ENCODE measurements at regions not wholly inside any gene's neighbourhood (a gene's known extent, or its start where the extent isn't known, plus 50 kb on each side); places are given as distances from the start of the nearest gene placed in this dataset.

DNA sequence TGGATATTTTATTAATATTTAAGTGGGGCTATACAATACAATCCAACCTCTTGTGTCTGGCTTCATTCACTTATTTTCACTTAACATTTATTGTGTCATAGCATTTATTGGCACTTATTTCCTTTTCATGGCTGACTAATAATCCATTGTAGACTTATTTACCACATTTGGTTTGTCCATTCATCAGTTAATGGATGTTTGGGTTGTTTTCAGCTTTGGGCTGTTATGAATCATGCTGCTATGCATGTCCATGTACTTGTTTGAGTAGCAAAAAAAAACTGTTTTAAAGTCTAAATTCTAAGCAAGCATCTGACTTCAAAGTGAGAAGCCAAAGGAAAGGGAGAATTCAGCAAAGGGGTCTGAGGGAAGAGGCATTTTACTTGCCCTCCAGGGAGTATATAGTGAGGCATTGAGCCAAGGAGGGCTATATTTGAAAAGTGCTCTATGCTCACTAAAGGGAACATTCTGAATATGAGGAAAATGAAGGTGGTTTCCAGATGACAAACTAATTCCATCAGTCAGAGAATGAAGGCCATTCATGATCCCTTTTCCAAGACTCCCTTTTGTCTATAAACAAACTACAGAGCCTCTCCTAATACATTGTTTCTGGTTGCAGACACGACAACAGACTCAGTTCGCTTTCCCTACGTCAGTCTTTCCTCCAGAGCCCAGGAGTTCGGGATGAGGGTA, 532.8 kb upstream of the KLF4 start:
- DNase-seq (ENCODE audit: low read depth in 2 of 3, low spot score in 2 of 3): no peak

DNA sequence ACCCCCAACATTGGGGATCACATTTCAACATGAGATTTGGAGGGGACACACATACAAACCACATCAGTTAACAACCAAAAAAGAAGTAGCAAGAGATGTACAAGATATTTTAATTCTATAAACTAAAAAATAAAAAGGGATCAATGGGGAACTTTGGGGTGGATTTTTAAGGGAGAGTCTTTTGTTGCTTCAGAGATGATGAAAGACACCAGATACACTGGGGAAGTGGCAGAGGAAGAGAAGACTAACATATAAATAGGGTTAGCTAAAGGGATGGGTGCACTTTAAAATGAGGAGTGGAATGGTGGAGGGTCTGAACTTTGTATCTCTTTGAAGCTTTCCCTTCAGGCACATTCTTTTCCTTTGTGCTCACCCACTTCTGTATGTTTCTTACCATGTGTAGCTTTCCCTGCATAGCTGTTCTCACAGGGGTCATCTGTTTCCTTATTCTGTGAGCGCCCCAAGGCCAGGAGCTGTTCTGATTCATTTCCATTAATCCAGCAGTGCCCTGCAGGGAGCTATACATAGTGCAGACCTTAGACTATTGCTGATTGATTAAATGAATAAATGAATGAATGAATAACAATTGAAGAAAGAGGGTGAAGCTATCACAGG, 531.6 kb upstream of the KLF4 start:
- DNase-seq (ENCODE audit: low read depth in 2 of 3, low spot score in 2 of 3): no peak

DNA sequence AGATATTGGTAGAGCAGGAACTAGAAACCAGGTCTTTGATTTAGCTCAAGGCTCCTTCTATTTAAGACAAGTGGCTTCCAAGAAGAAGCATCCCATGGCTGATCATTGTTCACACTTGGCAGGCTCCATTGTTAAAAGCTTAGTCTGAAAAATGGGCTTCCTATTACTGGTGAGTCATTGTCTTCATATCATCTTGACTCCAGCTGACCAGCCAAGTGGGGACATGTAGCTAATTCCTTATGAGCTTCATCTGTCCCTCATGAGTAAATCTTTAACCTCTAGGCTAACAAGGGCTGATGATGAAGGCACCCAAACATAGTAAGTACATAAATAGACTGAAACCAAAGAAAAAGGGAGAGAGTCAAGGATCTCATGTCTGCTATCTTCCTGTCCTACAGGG, 530.3 kb upstream of the KLF4 start:
- DNase-seq (ENCODE audit: low read depth in 2 of 3, low spot score in 2 of 3): no peak

DNA sequence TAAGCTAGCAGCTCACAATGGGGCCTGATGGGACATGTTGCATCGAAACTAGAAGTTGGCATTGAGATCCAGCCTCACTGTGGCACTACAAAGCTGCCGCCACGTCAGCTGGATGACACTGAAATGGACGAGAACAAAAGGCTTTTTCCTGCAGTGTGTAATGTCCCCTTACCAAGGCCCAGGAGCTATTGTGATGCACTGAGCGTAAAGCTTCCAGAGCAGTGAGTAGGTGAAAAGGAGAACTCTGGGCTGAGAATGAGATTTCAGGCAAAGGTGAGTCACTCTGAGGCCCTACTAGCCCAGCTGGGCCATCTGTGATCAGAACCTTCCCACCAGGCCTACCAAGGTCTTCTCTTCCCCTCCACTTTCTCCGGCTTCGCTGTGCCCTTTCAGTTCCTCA, 528.1 kb upstream of the KLF4 start:
- no peak for DNase-seq (ENCODE audit: low read depth in 2 of 3, low spot score in 2 of 3)

DNA sequence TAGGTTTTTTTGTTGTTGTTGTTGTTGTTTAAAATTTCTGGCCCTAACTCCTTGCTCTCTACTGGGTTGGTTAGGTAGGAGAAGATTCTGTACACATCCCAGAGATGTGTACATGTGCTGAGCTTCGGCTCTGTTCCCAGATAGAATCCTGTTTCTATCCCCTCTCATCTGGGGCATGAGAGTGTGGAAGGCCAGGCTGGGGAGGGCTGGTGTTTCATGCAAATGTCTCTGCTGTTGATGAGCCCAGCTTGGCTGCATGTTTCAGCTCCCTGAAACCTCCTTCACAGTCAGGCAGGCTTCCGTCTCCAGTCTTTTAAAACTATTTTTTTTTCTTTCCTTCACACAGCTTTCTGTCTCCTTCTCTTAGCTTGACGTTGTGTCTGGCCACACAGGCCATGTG, 526.9 kb upstream of the KLF4 start:
- no peak for DNase-seq (ENCODE audit: low read depth in 2 of 3, low spot score in 2 of 3)

DNA sequence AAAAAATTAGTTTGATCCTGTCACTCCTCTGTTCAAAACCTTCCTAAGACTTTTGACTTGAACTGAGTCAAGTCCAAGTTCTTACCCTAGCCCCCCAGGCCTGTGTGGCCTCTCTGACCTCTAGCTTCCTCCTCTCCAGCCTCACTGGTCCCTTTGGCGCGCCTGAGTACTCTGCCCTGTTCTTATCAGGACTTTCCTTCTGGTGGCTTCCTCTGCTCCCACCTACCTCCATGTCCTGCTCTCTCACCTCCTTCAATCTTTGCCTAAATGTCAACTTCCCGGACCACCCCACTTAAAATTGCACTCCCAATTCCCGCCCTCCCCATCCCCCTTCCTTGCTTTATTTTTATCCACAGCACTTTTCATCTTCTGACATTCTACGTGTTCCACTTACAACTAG, 526.1 kb upstream of the KLF4 start:
- DNase-seq (ENCODE audit: low read depth in 2 of 3, low spot score in 2 of 3): no peak

DNA sequence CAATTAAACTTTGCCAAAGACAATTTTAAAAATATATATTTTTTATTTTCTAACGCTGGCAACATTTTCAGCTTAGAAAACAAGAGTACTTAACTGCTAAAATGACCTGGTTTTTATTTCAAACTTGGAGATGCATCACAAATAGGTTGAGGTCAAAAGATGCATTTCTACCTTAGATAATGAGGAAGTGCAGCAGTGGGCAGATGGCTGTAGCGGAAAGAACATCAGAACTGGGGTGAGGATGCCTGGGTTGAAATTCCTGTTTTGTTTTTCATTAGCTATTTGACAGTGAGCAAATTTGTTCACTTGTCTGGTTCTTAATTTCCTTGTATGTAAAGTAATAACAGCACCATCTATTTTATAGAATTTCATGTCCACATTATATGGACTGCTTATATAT, 524.8 kb upstream of the KLF4 start:
- no peak for DNase-seq (ENCODE audit: low read depth in 2 of 3, low spot score in 2 of 3)

DNA sequence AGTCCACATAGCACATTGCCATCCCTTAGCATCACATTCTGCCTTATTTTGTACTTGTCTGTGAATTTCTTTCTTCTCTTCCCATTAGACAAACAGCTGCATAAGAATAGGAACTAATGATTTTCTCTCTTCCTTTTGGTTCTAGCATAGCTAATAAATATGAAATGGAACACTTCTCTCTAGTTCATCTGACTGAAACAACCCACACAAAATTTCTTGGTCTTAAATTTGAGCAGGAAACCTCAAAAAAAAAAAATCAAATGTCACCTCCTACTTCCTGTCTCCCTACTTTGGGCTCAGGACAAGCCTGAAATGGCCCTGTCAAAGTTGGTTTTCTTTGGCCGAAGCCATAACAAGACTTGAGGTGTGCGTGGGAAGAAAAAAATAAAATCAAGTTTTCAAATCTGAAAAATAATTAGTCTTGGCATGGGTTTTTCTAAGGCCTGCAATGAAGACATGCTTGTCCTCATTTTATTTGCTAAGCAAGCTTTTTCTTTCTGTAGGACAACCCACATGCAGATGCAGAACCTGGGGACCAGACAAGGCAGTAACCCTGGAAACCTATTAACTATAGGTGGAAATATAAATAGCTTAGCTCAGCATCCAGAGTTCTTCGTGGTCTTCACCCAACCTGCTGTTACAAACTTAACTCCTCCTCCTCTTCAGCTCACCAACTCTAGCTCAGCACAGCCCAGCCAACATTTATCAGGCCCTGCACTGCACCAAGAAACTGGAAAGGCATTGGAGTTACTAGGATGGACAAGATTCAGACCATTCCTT, 523.5 kb upstream of the KLF4 start:
- DNase-seq (ENCODE audit: low read depth in 2 of 3, low spot score in 2 of 3): no peak

DNA sequence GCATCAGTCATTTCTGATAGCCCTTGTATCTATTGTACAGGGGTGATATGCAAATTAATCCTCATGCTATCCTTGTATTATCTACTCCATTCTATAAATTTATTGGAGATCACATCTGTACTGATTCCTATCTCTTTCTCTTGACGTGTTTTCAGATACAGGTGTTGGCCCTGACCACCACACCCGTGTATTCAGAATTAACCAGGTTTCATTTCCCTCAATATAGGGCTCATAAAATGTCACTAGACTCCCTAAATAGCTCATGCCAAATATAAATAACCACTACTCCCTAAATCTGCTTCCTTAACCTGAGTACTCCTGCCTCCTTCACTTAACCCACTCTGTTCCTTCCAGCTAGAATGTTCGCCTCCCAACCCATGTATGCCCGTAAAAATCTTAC, 522.8 kb upstream of the KLF4 start:
- DNase-seq (ENCODE audit: low read depth in 2 of 3, low spot score in 2 of 3): no peak

DNA sequence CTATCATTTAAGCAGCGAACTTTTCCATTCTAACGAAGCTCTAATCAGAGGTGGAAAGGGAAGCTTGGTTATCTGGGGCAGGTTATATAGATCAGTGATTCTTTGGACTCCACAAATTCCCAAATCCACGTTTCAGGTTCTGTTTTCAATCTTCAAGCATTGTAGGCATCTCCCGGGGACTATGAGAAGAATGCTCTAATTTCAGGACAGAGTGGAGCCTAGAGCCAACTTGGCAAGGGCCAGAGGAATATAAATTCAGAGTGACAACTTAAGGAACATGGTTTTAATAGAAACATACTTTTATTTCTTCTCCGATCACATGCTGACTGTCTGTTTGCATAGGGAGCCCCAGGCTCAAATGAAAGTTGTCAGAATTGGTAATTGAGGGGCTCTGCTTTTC, 514.0 kb upstream of the KLF4 start:
- no peak for DNase-seq (ENCODE audit: low read depth in 2 of 3, low spot score in 2 of 3)

DNA sequence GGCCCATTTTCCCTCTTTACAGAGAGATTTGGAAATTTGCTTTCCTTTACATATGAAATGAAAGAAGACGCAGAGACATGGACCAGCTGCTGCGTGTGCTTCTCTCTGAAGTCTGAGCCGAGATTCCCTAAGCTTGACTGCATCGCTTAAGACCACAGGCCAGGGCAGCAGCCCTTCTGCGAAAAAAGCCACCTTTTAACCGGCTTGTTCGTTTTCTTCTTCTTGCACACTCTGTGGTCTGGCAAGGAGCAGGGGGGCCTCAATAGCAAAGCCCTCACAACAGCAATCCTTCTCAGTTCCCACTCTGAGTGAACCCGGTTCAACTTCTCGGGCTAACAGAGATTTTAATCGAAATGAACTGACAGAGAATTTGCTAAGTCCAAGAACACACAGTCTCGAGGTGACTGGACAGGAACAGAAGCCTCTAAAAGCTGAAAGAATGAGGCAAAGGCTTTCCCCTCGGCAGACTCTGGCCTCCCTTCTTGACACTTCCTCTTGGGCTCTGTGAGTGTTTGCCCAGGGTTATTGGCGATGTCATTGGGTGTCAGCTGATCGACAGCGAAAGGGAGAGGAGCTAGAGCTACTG, 512.9 kb upstream of the KLF4 start:
- no peak for DNase-seq (ENCODE audit: low read depth in 2 of 3, low spot score in 2 of 3)

DNA sequence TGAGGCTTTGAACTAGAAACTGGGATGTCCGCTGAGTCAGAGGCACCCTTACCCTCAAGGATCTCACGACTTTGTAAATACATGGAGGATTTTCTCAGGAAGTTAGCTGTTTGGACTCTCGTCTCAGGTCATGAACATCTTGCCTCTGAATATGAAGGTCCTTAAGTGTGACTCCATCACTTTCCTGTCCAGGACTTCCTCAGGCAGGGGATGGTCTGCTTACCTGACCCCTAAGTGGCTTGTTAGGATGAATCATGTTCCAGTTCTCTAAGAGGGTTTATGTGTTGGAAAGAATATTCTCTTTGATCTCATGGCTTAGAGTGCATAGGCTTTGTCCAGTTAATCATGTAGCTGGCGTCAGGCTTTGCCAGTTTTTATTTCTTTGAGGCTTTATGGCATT, 511.7 kb upstream of the KLF4 start:
- DNase-seq (ENCODE audit: low read depth in 2 of 3, low spot score in 2 of 3): no peak

DNA sequence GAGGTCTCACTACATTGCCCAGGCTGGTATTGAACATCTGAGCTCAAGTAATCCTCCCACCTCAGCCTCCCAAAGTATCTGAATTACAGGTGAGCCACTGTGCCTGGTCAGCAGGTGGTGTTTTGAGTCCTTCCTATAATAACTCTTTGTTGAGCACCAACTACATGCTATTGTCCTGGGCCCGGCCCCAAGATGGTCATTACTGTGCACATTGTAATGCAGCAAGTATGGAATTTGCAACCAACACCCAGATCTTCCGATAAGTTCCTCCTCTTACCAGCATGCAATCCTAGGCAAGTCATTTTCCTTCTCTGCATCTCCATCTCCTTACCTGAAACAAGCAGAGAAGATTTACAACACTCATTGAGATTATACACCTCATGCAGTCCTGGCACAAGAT, 510.3 kb upstream of the KLF4 start:
- no peak for DNase-seq (ENCODE audit: low read depth in 2 of 3, low spot score in 2 of 3)

DNA sequence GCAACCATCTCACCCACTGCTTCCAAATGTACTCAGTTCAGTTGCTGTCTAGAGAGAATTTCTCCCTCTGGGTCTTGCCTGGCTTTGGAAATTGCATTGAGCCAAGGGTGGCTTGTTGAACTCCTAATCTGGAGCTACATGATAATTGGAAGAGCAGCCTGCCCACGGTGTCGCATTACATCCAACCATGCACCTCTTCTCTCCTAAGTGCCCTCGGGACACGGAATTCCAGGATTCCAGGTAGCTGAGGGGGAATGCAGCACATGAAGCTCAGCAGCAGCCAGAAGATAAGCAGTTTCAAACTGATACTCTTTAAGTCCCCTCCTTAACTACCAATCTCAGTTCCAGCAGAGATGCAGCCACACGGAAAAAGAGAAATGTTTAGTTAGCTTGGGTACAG, 509.4 kb upstream of the KLF4 start:
- DNase-seq (ENCODE audit: low read depth in 2 of 3, low spot score in 2 of 3): no peak

DNA sequence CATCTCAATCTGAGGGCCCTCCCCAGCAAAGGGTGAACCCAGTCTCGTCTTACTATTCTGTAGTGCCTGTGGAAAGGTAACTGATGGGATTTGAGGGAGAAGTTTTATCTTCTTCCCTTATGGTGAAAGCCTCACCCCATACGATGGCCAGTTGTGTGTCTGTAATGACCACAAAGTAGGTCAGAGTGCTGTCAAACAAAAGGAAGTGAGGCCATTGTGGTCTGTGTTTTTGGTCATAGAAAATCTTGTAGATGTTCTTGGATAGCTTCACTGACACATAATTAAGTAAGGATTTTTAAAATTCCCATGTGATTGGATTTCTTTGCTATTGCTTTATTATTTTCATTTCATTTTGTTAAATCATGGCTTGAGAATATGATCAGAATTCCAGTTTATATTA, 505.1 kb upstream of the KLF4 start:
- no peak for DNase-seq (ENCODE audit: low read depth in 2 of 3, low spot score in 2 of 3)

DNA sequence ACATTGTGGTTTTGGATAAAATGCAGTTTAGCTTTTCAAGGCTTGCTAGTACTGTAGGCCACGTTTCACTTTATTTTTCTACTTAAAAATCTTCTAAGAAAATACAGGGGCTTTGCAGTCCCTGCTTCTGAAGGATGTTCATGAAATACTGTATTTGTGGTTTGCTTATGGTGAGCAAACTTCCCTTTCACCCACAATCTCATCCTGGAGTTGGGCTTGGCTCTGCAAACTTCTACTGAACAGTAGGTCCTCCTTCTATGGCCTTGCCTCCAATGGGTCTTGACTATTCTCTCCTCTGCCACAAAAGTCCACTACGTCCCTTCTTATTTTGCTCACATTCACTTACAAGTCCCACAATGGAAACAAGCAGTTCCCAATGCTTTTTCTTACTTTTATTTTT, 502.7 kb upstream of the KLF4 start:
- DNase-seq (ENCODE audit: low read depth in 2 of 3, low spot score in 2 of 3): no peak

DNA sequence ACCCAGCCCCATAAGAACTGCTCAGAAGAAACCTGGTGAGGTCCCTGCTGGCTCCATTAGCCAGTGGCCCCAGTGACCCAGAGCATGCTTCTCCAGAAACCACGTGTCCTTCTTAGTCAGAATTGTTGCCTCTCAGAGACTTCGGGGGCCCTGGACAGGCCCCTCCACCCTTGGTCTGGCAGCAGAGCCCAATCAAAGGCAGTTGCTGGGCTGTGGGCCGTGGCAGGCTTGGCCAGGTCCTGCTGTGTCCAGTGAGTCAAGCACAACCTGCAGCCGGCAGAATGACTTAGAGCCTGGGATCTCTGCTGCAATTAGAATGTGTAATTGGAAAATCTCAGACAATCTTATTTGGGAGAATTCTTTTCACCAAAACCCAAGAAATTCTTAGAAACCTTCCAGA, 502.0 kb upstream of the KLF4 start:
- DNase-seq (ENCODE audit: low read depth in 2 of 3, low spot score in 2 of 3): no peak

DNA sequence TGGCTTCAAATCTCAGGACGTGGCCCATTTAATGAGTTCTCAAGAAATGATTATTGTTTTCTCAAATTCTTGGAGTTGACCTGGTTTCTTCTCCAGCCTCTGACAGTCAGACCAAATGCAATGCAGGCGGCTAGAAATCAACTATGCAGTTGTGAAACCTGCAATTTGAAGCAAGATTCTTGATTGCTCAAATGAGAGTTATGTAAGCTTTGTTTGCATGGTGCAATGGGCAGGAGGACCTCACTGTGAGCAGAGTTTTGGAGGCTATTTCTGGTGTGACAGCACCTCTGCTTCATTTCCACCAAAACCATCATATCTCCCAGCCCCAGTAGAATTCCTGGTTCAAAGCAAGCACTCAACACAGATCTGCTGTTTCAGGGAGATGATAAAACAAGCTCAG, 500.0 kb upstream of the KLF4 start:
- no peak for DNase-seq (ENCODE audit: low read depth in 2 of 3, low spot score in 2 of 3)

DNA sequence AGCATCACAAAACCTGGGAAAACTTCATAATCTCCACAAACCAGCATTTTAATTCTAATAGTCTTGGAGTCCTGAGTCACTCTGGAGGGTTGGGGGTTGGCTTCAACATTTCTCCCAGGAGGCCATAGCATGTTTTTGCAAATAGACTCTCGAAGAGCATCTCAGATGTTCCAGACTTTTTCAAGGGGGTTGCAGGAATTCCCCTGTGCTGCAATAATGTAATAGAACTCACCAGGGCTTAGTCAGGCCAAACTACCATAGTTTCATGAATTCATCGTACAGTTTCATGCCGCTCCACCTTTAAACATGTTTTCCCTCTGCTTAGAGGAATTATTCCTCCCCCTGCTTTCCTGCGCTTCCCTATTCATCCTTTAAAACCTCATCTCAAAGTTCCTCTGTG, 499.5 kb upstream of the KLF4 start:
- no peak for DNase-seq (ENCODE audit: low read depth in 2 of 3, low spot score in 2 of 3)

DNA sequence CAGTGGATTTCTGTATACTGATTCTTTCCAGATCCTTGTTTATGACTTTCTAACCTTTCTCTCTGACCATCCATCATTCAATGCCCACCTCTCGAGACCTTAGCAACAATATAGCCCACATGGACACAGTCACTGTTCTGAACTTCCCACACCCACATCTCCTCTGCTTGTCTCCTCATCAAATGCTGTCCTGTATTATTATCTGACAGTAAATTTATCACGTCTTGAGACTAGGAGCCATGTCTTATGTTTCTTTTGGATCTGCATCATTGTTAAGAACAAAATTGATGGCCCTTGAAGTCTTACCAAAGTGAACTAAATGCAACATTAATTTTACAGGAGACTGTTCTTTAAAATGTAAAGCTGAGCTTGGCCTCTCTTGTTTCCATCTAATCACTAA, 495.4 kb upstream of the KLF4 start:
- no peak for DNase-seq (ENCODE audit: low read depth in 2 of 3, low spot score in 2 of 3)

DNA sequence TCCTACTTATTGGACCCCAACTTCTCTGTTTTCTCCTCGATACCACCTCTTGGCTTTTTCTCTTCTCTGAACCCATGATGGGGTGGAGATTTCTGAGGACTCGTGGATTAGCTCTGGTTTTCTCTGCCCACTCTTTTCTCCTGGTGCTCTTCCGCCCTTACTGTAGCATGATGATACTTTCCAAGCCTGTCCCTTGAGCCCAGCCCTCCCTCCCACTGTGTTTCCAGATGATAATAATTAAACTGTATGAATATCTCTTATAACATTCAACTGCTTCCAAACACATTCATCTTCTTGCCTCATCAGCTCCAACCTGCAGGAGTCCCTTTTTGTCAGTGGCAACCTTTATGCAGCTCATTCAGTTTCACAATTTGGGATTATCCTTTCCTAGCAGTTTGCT, 494.2 kb upstream of the KLF4 start:
- no peak for DNase-seq (ENCODE audit: low read depth in 2 of 3, low spot score in 2 of 3)

DNA sequence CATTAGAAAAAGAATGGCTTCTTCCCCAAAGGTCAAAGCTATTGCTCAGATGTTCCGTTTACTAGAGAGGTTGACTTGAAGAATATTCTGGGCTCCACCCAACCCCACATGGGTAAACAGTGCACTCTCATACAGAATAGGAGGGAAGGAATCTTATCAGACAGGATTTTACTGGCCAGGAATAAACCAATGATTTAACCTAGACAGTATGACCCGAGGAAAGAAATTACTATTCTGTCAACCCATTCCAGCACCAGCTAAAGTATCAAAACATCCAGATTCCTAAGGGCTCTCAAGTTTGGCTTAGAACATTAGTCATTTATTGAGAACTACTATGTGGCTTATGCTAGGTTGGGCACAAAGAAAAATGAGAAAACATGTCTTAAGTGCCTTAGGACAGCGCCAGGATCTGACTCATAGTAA, 493.6 kb upstream of the KLF4 start:
- DNase-seq (ENCODE audit: low read depth in 2 of 3, low spot score in 2 of 3): no peak
